ENCODE measurements at regions not wholly inside any gene's neighbourhood (a gene's known extent, or its start where the extent isn't known, plus 50 kb on each side); places are given as distances from the start of the nearest gene placed in this dataset.

- no peak for DNase-seq
These were observed 136.5 kb upstream of the CDH20 start for GRCh38 chr18:61196750-61197149.

GRCh38 chr18:61198486-61198885 is 134.7 kb upstream of the CDH20 start:
- DNase-seq, result no peak

- no peak for DNase-seq
These were observed 133.9 kb upstream of the CDH20 start for GRCh38 chr18:61199171-61199848.

- DNase-seq, result no peak
These were observed 131.7 kb upstream of the CDH20 start for GRCh38 chr18:61201511-61201910.

- DNase-seq, result no peak
These were observed 130.1 kb upstream of the CDH20 start for GRCh38 chr18:61203151-61203550.

GRCh38 chr18:61209801-61210200 is 123.4 kb upstream of the CDH20 start:
- DNase-seq, result no peak

- no peak for DNase-seq
These were observed 117.2 kb upstream of the CDH20 start for GRCh38 chr18:61216051-61216450.

- DNase-seq, result no peak
These were observed 111.0 kb upstream of the CDH20 start for GRCh38 chr18:61222206-61222605.

GRCh38 chr18:61225336-61225735 is 107.9 kb upstream of the CDH20 start:
- DNase-seq, result no peak

GRCh38 chr18:61236356-61237057 is 96.7 kb upstream of the CDH20 start:
- no peak for DNase-seq

GRCh38 chr18:61237529-61237928 is 95.7 kb upstream of the CDH20 start:
- DNase-seq, result no peak

- DNase-seq, result no peak
These were observed 94.2 kb upstream of the CDH20 start for GRCh38 chr18:61239051-61239450.

GRCh38 chr18:61241260-61241853 is 91.9 kb upstream of the CDH20 start:
- DNase-seq, result no peak

GRCh38 chr18:61244632-61245031 is 88.6 kb upstream of the CDH20 start:
- no peak for DNase-seq

- no peak for DNase-seq
These were observed 88.0 kb upstream of the CDH20 start for GRCh38 chr18:61245276-61245675.

GRCh38 chr18:61248589-61248988 is 84.6 kb upstream of the CDH20 start:
- no peak for DNase-seq

GRCh38 chr18:61256291-61256690 is 76.9 kb upstream of the CDH20 start:
- DNase-seq, result no peak

- DNase-seq, result no peak
These were observed 71.4 kb upstream of the CDH20 start for GRCh38 chr18:61261870-61262269.

GRCh38 chr18:61272793-61273192 is 60.4 kb upstream of the CDH20 start:
- DNase-seq, result no peak

GRCh38 chr18:61273533-61273932 is 59.7 kb upstream of the CDH20 start:
- DNase-seq, result no peak

- no peak for DNase-seq
These were observed 58.7 kb upstream of the CDH20 start for GRCh38 chr18:61274416-61274960.

- no peak for DNase-seq
These were observed 55.4 kb upstream of the CDH20 start for GRCh38 chr18:61277808-61278207.

GRCh38 chr18:61281431-61281830 is 51.8 kb upstream of the CDH20 start:
- DNase-seq, result no peak

- DNase-seq, result no peak
These were observed 50.3 kb upstream of the CDH20 start for GRCh38 chr18:61282926-61283325.
